Loucy (cell line): ENCODE measurements at regions not wholly inside any gene's neighbourhood (a gene's known extent, or its start where the extent isn't known, plus 50 kb on each side); places are given as distances from the start of the nearest gene placed in this dataset.

Source experiments
- H2AFZ ChIP-seq: fragments of 200-600 bp; sonication (generic); 2 replicates; pipeline ENCODE4 v1.6.0; 2016; ENCODE audit warnings: antibody characterized with exemption, mild to moderate bottlenecking, low read length, moderate library complexity
- H3F3A ChIP-seq: fragments of 200-600 bp; 2 replicates; pipeline ENCODE4 v1.6.0; 2016; ENCODE audit warnings: antibody characterized with exemption, low read depth, mild to moderate bottlenecking
- H3K27me3 ChIP-seq: fragments of 200-600 bp; sonication (generic); 2 replicates; pipeline ENCODE4 v1.6.1; 2014; ENCODE audit warnings: low read length, mild to moderate bottlenecking; ENCODE audit not compliant: insufficient read depth, poor library complexity, severe bottlenecking
- H3K36me3 ChIP-seq: fragments of 200-600 bp; sonication (generic); 2 replicates; pipeline ENCODE4 v1.6.1; 2016; ENCODE audit warnings: low read length; ENCODE audit not compliant: insufficient read depth
- H3K4me1 ChIP-seq: fragments of 200-600 bp; sonication (generic); 2 replicates; pipeline ENCODE4 v1.5.1; 2014; ENCODE audit warnings: low read length, mild to moderate bottlenecking; ENCODE audit not compliant: insufficient read depth, poor library complexity, severe bottlenecking
- H3K4me2 ChIP-seq: fragments of 200-600 bp; sonication (generic); 2 replicates; pipeline ENCODE4 v1.6.0; 2014; ENCODE audit warnings: antibody characterized with exemption, low read length, low read depth, mild to moderate bottlenecking; ENCODE audit not compliant: poor library complexity, severe bottlenecking
- H3K4me3 ChIP-seq: fragments of 200-600 bp; sonication (generic); 2 replicates; pipeline ENCODE4 v1.5.1; 2014; ENCODE audit warnings: low read length, mild to moderate bottlenecking, mixed read lengths; ENCODE audit not compliant: poor library complexity, severe bottlenecking
- H3K79me2 ChIP-seq: fragments of 200-600 bp; sonication (generic); 2 replicates; pipeline ENCODE4 v1.6.1; 2014; ENCODE audit warnings: low read length; ENCODE audit not compliant: insufficient read depth
- H3K9ac ChIP-seq: fragments of 200-600 bp; sonication (generic); 2 replicates; pipeline ENCODE4 v1.6.0; 2014; ENCODE audit warnings: mild to moderate bottlenecking, low read depth, low read length, moderate library complexity; ENCODE audit not compliant: poor library complexity, severe bottlenecking
- H3K9me2 ChIP-seq: fragments of 200-600 bp; sonication (generic); replicated peaks from 2 replicates; pipeline ENCODE4 v1.6.1; 2016; ENCODE audit warnings: low read depth, low read length, mixed read lengths
- H3K9me3 ChIP-seq: fragments of 200-600 bp; sonication (generic); 2 replicates; pipeline ENCODE4 v1.6.1; 2014; ENCODE audit warnings: mild to moderate bottlenecking, antibody characterized with exemption, low read length, low read depth; ENCODE audit not compliant: insufficient read depth
- H4K20me1 ChIP-seq: fragments of 200-600 bp; sonication (generic); 2 replicates; pipeline ENCODE4 v1.6.0; 2014; ENCODE audit warnings: antibody characterized with exemption, low read length, mild to moderate bottlenecking; ENCODE audit not compliant: insufficient read depth, poor library complexity, severe bottlenecking
- CTCF ChIP-seq: fragments of 200-600 bp; sonication (generic); conservative IDR thresholded peaks from 2 replicates; pipeline ENCODE4 v1.5.1; 2014; ENCODE audit warnings: mild to moderate bottlenecking, antibody characterized with exemption, low read length
- EZH2phosphoT487 ChIP-seq: fragments of 200-600 bp; IDR thresholded peaks from 2 replicates; pipeline ENCODE4 v1.6.1; 2018; ENCODE audit warnings: antibody characterized with exemption, mild to moderate bottlenecking, moderate library complexity, borderline replicate concordance

GRCh38 chrX:7689791-7690412 lies 153.1 kb upstream of the VCX start:
- no peaks in the 10 kb centered on the region for H4K20me1 ChIP-seq
- H3K9me2 ChIP-seq: no peaks in the 10 kb centered on the region
- no peaks in the 10 kb centered on the region for H3K4me1 ChIP-seq
- H3K4me2 ChIP-seq: no peak overlapping the region
- no peaks in the 10 kb centered on the region for H3K36me3 ChIP-seq
- H3K9ac ChIP-seq: no peak overlapping the region
- no peak for TF ChIP-seq CTCF
- TF ChIP-seq EZH2phosphoT487: no peak
- H3K4me3 ChIP-seq: no peak overlapping the region
- no peaks in the 10 kb centered on the region for H3K27me3 ChIP-seq
- no peak overlapping the region for H2AFZ ChIP-seq
- no peaks in the 10 kb centered on the region for H3K79me2 ChIP-seq
- H3K9me3 ChIP-seq: no peaks in the 10 kb centered on the region
- H3F3A ChIP-seq: no peaks in the 10 kb centered on the region

GRCh38 chrX:7680181-7680580 lies 162.8 kb upstream of the VCX start:
- Histone ChIP-seq H3K36me3 (no peaks in the 10 kb centered on the region), H3K9me3 (no peaks in the 10 kb centered on the region), H3K4me2 (no peak overlapping the region), H3K4me1 (no peaks in the 10 kb centered on the region), H3F3A (no peaks in the 10 kb centered on the region), H2AFZ (no peak overlapping the region), H3K9ac (no peak overlapping the region), H3K4me3 (no peak overlapping the region), H4K20me1 (no peaks in the 10 kb centered on the region), H3K79me2 (no peaks in the 10 kb centered on the region), H3K27me3 (no peaks in the 10 kb centered on the region), H3K9me2 (no peaks in the 10 kb centered on the region)
- TF ChIP-seq CTCF (no peak), EZH2phosphoT487 (no peak)

- TF ChIP-seq CTCF (no peak), EZH2phosphoT487 (no peak)
- Histone ChIP-seq H3K4me2 (no peak overlapping the region), H3K9me3 (no peaks in the 10 kb centered on the region), H3K79me2 (no peaks in the 10 kb centered on the region), H3K36me3 (no peaks in the 10 kb centered on the region), H3K4me1 (no peaks in the 10 kb centered on the region), H3K9ac (no peak overlapping the region), H3K9me2 (no peaks in the 10 kb centered on the region), H3F3A (no peaks in the 10 kb centered on the region), H2AFZ (no peak overlapping the region), H3K4me3 (no peak overlapping the region), H4K20me1 (no peaks in the 10 kb centered on the region), H3K27me3 (no peaks in the 10 kb centered on the region)
Measured at GRCh38 chrX:7654316-7654715, 188.7 kb upstream of the VCX start.
